IMR-90 (cell line): ENCODE measurements at regions not wholly inside any gene's neighbourhood (a gene's known extent, or its start where the extent isn't known, plus 50 kb on each side); places are given as distances from the start of the nearest gene placed in this dataset.

ENCODE experiments used
- BHLHE40 ChIP-seq: fragments of 150-350 bp; IDR thresholded peaks from 2 replicates; pipeline ENCODE4 v1.6.1; 2016; ENCODE audit warnings: mild to moderate bottlenecking, low read depth, low read length
- CEBPB ChIP-seq: IDR thresholded peaks from 2 replicates; pipeline ENCODE4 v1.6.1; 2012; ENCODE audit warnings: low read depth, low read length, improper control_type of control experiment
- CHD1 ChIP-seq: IDR thresholded peaks from 2 replicates; pipeline ENCODE4 v1.6.1; 2012; ENCODE audit warnings: low read depth, low read length, improper control_type of control experiment
- CTCF ChIP-seq: conservative IDR thresholded peaks from 2 replicates; pipeline ENCODE4 v1.5.1; 2012; ENCODE audit warnings: mild to moderate bottlenecking, low read depth, low read length, improper control_type of control experiment
- MAFK ChIP-seq: IDR thresholded peaks from 2 replicates; pipeline ENCODE4 v1.6.1; 2012; ENCODE audit warnings: low read depth, low read length, improper control_type of control experiment
- MAZ ChIP-seq: IDR thresholded peaks from 2 replicates; pipeline ENCODE4 v1.6.1; 2012; ENCODE audit warnings: low read depth, mild to moderate bottlenecking, low read length, improper control_type of control experiment, moderate library complexity, borderline replicate concordance
- MXI1 ChIP-seq: IDR thresholded peaks from 2 replicates; pipeline ENCODE4 v1.6.1; 2012; ENCODE audit warnings: low read depth, mild to moderate bottlenecking, low read length, moderate library complexity, borderline replicate concordance
- NFE2L2 ChIP-seq: fragments of 150-350 bp; IDR thresholded peaks from 2 replicates; pipeline ENCODE4 v1.6.1; 2016; ENCODE audit warnings: low read depth, mild to moderate bottlenecking, low read length
- POLR2A ChIP-seq: IDR thresholded peaks from 2 replicates; pipeline ENCODE4 v1.6.1; 2012; ENCODE audit warnings: mild to moderate bottlenecking, low read depth, low read length
- RAD21 ChIP-seq: IDR thresholded peaks from 2 replicates; pipeline ENCODE4 v1.6.1; 2012; ENCODE audit warnings: low read length, improper control_type of control experiment
- RCOR1 ChIP-seq: IDR thresholded peaks from 2 replicates; pipeline ENCODE4 v1.6.1; 2012; ENCODE audit warnings: mild to moderate bottlenecking, low read length, improper control_type of control experiment; ENCODE audit not compliant: insufficient replicate concordance
- RFX5 ChIP-seq: IDR thresholded peaks from 2 replicates; pipeline ENCODE4 v1.8.0; 2012; ENCODE audit warnings: low read depth, mild to moderate bottlenecking, low read length, moderate library complexity
- SMC3 ChIP-seq: fragments of 150-350 bp; IDR thresholded peaks from 2 replicates; pipeline ENCODE4 v1.6.1; 2016; ENCODE audit warnings: low read depth, mild to moderate bottlenecking, antibody characterized with exemption, low read length, moderate library complexity
- TF ChIP-seq, protein P1 (sequence below): fragments of 150-350 bp; IDR thresholded peaks from 2 replicates; pipeline ENCODE4 v1.6.1; 2017; ENCODE audit warnings: mild to moderate bottlenecking, antibody characterized with exemption, low read length, low read depth

- TF ChIP-seq CTCF (no peak), RFX5 (no peak), BHLHE40 (no peak), MAZ (no peak), POLR2A (no peak), RCOR1 (no peak), CEBPB (no peak), RAD21 (no peak), MXI1 (no peak), MAFK (no peak), CHD1 (no peak), SMC3 (no peak), NFE2L2 (no peak)
- TF ChIP-seq, protein P1, sequence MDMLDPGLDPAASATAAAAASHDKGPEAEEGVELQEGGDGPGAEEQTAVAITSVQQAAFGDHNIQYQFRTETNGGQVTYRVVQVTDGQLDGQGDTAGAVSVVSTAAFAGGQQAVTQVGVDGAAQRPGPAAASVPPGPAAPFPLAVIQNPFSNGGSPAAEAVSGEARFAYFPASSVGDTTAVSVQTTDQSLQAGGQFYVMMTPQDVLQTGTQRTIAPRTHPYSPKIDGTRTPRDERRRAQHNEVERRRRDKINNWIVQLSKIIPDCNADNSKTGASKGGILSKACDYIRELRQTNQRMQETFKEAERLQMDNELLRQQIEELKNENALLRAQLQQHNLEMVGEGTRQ: no peak
Measured at GRCh38 chr3:163626753-163627152, 1451.5 kb downstream of the SI start.
